HCT116 (cell line): ENCODE measurements at regions not wholly inside any gene's neighbourhood (a gene's known extent, or its start where the extent isn't known, plus 50 kb on each side); places are given as distances from the start of the nearest gene placed in this dataset.

Experiments
- ATAC-seq: fragments of 200-7000 bp; cut with Tn5 transposase; 2 replicates; pipeline ENCODE4 v1.9.1; 2020; ENCODE audit warnings: mild to moderate bottlenecking, moderate library complexity
- BruUV-seq: library from RNA; stranded (reverse); fragments of 400-500 nt; replicated peaks from 2 replicates; lab custom pipeline; 2021; lab: Mats Ljungman, UMichigan
- CTCF ChIA-PET: fragments of 300-600 bp; sonication (Branson Sonifier 250); formaldehyde crosslinking; loops from one replicate; lab custom pipeline; 2021; ENCODE audit warnings: antibody characterized with exemption; lab: Charles Lee
- POLR2A ChIA-PET: fragments of 300-600, 350-600 bp; sonication (Branson Sonifier 250); formaldehyde crosslinking; loops from one replicate; lab custom pipeline; 2021; ENCODE audit warnings: antibody characterized with exemption; lab: Charles Lee
- RAD21 ChIA-PET, 2 experiments: fragments of 300-600 bp; sonication (Branson Sonifier 250); formaldehyde crosslinking; loops; one replicate each; lab custom pipeline; 2023; ENCODE audit warnings: low total read pairs in 2 of 2; ENCODE audit not compliant: uncharacterized antibody in 2 of 2, unreplicated experiment in 2 of 2, low non-redundant PET in 1 of 2; lab: Charles Lee
- DNase-seq: peaks from one replicate; pipeline ENCODE4 v3.0.0-alpha.2; 2010; ENCODE audit warnings: low read depth, low spot score
- H2AFZ ChIP-seq: fragments of 200-600 bp; shearing (Covaris generic), sonication (generic); 2 replicates; pipeline ENCODE4 v1.6.1; 2017; ENCODE audit warnings: low read depth, mixed run types, mixed read lengths, antibody characterized with exemption, low read length; ENCODE audit not compliant: poor library complexity, severe bottlenecking
- H3K27ac ChIP-seq: 2 replicates; pipeline ENCODE4 v1.5.1; 2012; ENCODE audit warnings: low read depth, low read length
- H3K27me3 ChIP-seq: fragments of 200-600 bp; sonication (generic); 2 replicates; pipeline ENCODE4 v1.6.1; 2016; ENCODE audit warnings: mixed run types, low read length, mixed read lengths; ENCODE audit not compliant: insufficient read depth
- H3K36me3 ChIP-seq, 2 experiments: fragments of 200-500 bp in 1 of 2; fragments of 200-600 bp in 1 of 2; sonication (Bioruptor generic) in 1 of 2; sonication (generic) in 1 of 2; 2 replicates each; pipeline versions ENCODE4 v1.5.1 to v1.6.1; 2014 to 2016; ENCODE audit warnings: low read length in 2 of 2, inconsistent platforms in 1 of 2, mixed read lengths in 1 of 2, mixed run types in 1 of 2; ENCODE audit not compliant: insufficient read depth in 2 of 2, control insufficient read depth in 1 of 2
- H3K4me1 ChIP-seq, 2 experiments: fragments of 200-600 bp in 1 of 2; sonication (generic) in 1 of 2; 2 replicates each; pipeline versions ENCODE4 v1.5.1 to v1.6.1; 2012 to 2017; ENCODE audit warnings: low read length in 2 of 2, inconsistent platforms in 1 of 2, mild to moderate bottlenecking in 1 of 2, mixed read lengths in 1 of 2, mixed run types in 1 of 2, moderate library complexity in 1 of 2; ENCODE audit not compliant: insufficient read depth in 2 of 2, control insufficient read depth in 1 of 2
- H3K4me2 ChIP-seq: fragments of 200-600 bp; sonication (generic); 2 replicates; pipeline ENCODE4 v1.6.1; 2017; ENCODE audit warnings: mixed run types, low read length, mixed read lengths
- H3K4me3 ChIP-seq, 2 experiments: fragments of 200-600 bp in 1 of 2; sonication (generic) in 1 of 2; replicated peaks in 1 of 2; 2 replicates each; pipeline ENCODE4 v1.5.1; 2011 to 2016; ENCODE audit warnings: low read length in 2 of 2, control low read depth in 1 of 2, low read depth in 1 of 2, mild to moderate bottlenecking in 1 of 2, mixed read lengths in 1 of 2, mixed run types in 1 of 2
- H3K79me2 ChIP-seq: fragments of 200-600 bp; sonication (generic); 2 replicates; pipeline ENCODE4 v1.6.1; 2017; ENCODE audit warnings: mild to moderate bottlenecking, mixed run types, low read length, moderate library complexity, mixed read lengths; ENCODE audit not compliant: insufficient read depth
- H3K9ac ChIP-seq: fragments of 200-600 bp; sonication (generic); 2 replicates; pipeline ENCODE4 v1.6.1; 2016; ENCODE audit warnings: low read length, mixed read lengths
- H3K9me2 ChIP-seq: fragments of 200-600 bp; sonication (generic), shearing (Covaris generic); 2 replicates; pipeline ENCODE4 v1.6.1; 2017; ENCODE audit warnings: mixed run types, mild to moderate bottlenecking, moderate library complexity; ENCODE audit not compliant: insufficient read depth
- H3K9me3 ChIP-seq, 2 experiments: fragments of 200-500 bp in 1 of 2; fragments of 200-600 bp in 1 of 2; sonication (Bioruptor generic) in 1 of 2; sonication (generic) in 1 of 2; 2 replicates each; pipeline ENCODE4 v1.6.1; 2014 to 2017; ENCODE audit warnings: low read length in 2 of 2, mixed read lengths in 2 of 2, inconsistent platforms in 1 of 2, low read depth in 1 of 2, mild to moderate bottlenecking in 1 of 2, mixed run types in 1 of 2, moderate library complexity in 1 of 2; ENCODE audit not compliant: control insufficient read depth in 1 of 2, insufficient read depth in 1 of 2
- H4K20me1 ChIP-seq: fragments of 200-600 bp; sonication (generic), shearing (Covaris generic); 2 replicates; pipeline ENCODE4 v1.6.1; 2017; ENCODE audit warnings: mixed run types, mild to moderate bottlenecking, moderate library complexity; ENCODE audit not compliant: insufficient read depth
- CEBPB ChIP-seq: IDR thresholded peaks from 2 replicates; pipeline ENCODE4 v1.6.1; 2012; ENCODE audit warnings: low read depth
- EGR1 ChIP-seq: IDR thresholded peaks from 2 replicates; pipeline ENCODE4 v1.6.1; 2012; ENCODE audit warnings: low read depth
- EZH2phosphoT487 ChIP-seq: fragments of 200-600 bp; IDR thresholded peaks from 2 replicates; pipeline ENCODE4 v1.6.1; 2018; ENCODE audit warnings: antibody characterized with exemption, borderline replicate concordance
- FOSL1 ChIP-seq: IDR thresholded peaks from 2 replicates; pipeline ENCODE4 v1.6.1; 2012; ENCODE audit warnings: low read depth
- JUND ChIP-seq: IDR thresholded peaks from 2 replicates; pipeline ENCODE4 v1.6.1; 2012
- RAD21 ChIP-seq: IDR thresholded peaks from 2 replicates; pipeline ENCODE4 v1.6.1; 2012; ENCODE audit warnings: low read depth, mild to moderate bottlenecking
- REST ChIP-seq: IDR thresholded peaks from 2 replicates; pipeline ENCODE4 v1.6.1; 2012; ENCODE audit warnings: low read depth
- TCF7L2 ChIP-seq: IDR thresholded peaks from 2 replicates; pipeline ENCODE4 v1.7.0; 2011; ENCODE audit warnings: borderline replicate concordance, inconsistent platforms; ENCODE audit not compliant: insufficient read depth, insufficient read length; ENCODE audit errors: extremely low read depth
- ZBTB33 ChIP-seq: IDR thresholded peaks from 2 replicates; pipeline ENCODE4 v1.6.1; 2011; ENCODE audit warnings: mild to moderate bottlenecking, low read length, moderate library complexity; ENCODE audit not compliant: insufficient replicate concordance; ENCODE audit errors: extremely low read depth
- intact Hi-C: fragments of 100-400 bp; cut with micrococcal nuclease; formaldehyde crosslinking; loops from 2 replicates; pipeline ENCODE4 v1.10.0; 2022

GRCh38 chr13:58950911-58951310, 1212.8 kb downstream of the DIAPH3 start:
- DNase-seq: no peak
- Histone ChIP-seq H3K4me3 (no peak overlapping the region), H3K9me3 (peaks cover 0 to 17% of the 10 kb centered on the region in 2 experiments; a peak in 2 of 4 replicates), H3K27ac (no peak overlapping the region), H3K36me3 (no peaks in the 10 kb centered on the region), H3K4me1 (no peaks in the 10 kb centered on the region), H2AFZ (no peak overlapping the region), H3K79me2 (no peaks in the 10 kb centered on the region)
- ChIA-PET CTCF (no interaction called here), POLR2A (no interaction called here)
- no peak for ATAC-seq
- BruUV-seq: no TSS peak
- TF ChIP-seq RAD21 (no peak), FOSL1 (no peak), TCF7L2 (no peak), EZH2phosphoT487 (no peak), JUND (no peak), EGR1 (no peak), REST (no peak), CEBPB (no peak)
- TF ChIP-seq, all 23 proteins: peak for 0
- Histone ChIP-seq H3K9ac (no peak overlapping the region), H4K20me1 (no peaks in the 10 kb centered on the region), H3K27me3 (no peaks in the 10 kb centered on the region), H3K4me2 (no peak overlapping the region), H3K9me2 (no peaks in the 10 kb centered on the region)
- RAD21 ChIA-PET: no interaction called here
- intact Hi-C loops: no loop called here

- no peak for TF ChIP-seq ZBTB33
- no peak for TF ChIP-seq FOSL1
- Histone ChIP-seq H3K36me3 (no peaks in the 10 kb centered on the region), H3K9me2 (no peaks in the 10 kb centered on the region), H3K9me3 (peaks cover 0 to 18% of the 10 kb centered on the region in 2 experiments; a peak in 2 of 4 replicates), H3K27ac (no peak overlapping the region), H3K27me3 (no peaks in the 10 kb centered on the region), H3K4me3 (no peak overlapping the region), H3K4me2 (no peak overlapping the region), H3K9ac (no peak overlapping the region), H2AFZ (no peak overlapping the region), H3K79me2 (no peaks in the 10 kb centered on the region), H4K20me1 (no peaks in the 10 kb centered on the region), H3K4me1 (no peaks in the 10 kb centered on the region)
- ChIA-PET POLR2A (no interaction called here), RAD21 (no interaction called here), CTCF (no interaction called here)
- BruUV-seq: no TSS peak
- intact Hi-C loops: no loop called here
- ATAC-seq (no peak), DNase-seq (no peak)
These were observed 1210.1 kb downstream of the DIAPH3 start for GRCh38 chr13:58953638-58954037.
